ENCODE measurements at regions not wholly inside any gene's neighbourhood (a gene's known extent, or its start where the extent isn't known, plus 50 kb on each side); places are given as distances from the start of the nearest gene placed in this dataset.
"Not testable (repeated sequence)": the region's sequence is repeated elsewhere in the genome, so short reads cannot be mapped to it uniquely, and the experiment has no call there.

GRCh38 chr14:106468869-106469268, 942.5 kb downstream of the TMEM121 start:
- DNase-seq (ENCODE audit: low read depth in 3 of 3) = not testable (repeated sequence)

GRCh38 chr14:106470028-106470427, 943.6 kb downstream of the TMEM121 start:
- not testable (repeated sequence) for DNase-seq (ENCODE audit: low read depth in 3 of 3)

DNA sequence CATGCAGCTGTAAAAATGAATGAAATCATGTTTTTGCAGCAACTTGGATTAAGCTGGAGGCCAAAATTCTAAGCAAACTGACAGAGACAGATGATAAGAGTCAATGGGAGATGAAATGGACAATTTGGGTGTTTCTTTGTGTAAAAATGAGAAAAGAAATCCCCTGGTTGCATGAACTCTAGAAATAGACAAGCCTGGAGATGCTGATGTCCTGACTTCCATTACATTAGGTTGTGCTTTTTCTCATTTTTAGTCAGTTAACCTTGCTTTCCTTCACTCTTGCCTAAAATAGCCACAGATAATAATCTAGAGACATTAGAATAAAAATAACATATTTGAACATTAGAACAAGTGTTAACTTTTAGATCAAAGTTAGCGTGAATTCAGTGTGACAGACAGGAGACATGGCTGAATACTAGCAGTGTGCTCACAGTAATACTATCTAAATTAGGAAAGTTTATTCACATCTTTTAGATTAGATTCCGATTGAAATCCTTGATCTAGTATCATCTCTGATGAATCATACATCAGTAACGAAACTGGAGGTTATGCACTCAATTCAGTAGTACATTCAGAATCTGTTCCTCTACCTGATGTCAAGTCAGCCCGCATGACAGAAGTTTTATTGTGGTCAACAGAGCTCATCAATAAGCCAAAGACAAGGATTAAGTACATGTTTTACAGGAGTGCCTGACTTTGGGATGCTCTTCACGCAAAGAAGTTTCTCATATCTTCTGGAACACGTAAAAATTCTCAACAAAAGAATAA, 948.1 kb downstream of the TMEM121 start:
- not testable (repeated sequence) for DNase-seq (ENCODE audit: low read depth in 3 of 3)

- not testable (repeated sequence) for DNase-seq (ENCODE audit: low read depth in 3 of 3)
Observed at GRCh38 chr14:106475214-106475613, 948.8 kb downstream of the TMEM121 start.

DNA sequence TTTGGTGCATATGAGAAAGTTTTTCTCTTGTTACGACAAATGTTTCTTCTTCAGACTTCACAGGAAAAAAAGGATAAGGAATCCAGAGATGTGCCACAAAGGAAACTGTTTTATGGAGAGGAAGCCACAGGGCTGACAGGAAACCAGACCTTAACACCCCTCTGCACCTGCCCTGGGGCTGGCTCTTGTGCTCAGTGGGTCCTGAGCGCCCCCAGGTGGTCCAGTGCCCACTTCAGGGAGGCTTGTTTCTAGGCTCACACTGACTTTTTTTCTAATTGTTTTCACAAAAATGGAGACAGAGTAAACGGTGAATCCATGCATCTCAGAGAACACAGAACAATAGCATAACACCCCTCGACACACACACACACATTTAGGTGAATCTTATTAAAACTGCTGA, 951.2 kb downstream of the TMEM121 start:
- not testable (repeated sequence) for DNase-seq (ENCODE audit: low read depth in 3 of 3)

GRCh38 chr14:106480287-106480686, 953.9 kb downstream of the TMEM121 start:
- DNase-seq (ENCODE audit: low read depth in 3 of 3) = not testable (repeated sequence)

GRCh38 chr14:106482213-106482612, 955.8 kb downstream of the TMEM121 start:
- not testable (repeated sequence) for DNase-seq (ENCODE audit: low read depth in 3 of 3)

- no peak for DNase-seq (ENCODE audit: low read depth in 3 of 3)
Observed at GRCh38 chr14:106487600-106487999, 961.2 kb downstream of the TMEM121 start.

DNA sequence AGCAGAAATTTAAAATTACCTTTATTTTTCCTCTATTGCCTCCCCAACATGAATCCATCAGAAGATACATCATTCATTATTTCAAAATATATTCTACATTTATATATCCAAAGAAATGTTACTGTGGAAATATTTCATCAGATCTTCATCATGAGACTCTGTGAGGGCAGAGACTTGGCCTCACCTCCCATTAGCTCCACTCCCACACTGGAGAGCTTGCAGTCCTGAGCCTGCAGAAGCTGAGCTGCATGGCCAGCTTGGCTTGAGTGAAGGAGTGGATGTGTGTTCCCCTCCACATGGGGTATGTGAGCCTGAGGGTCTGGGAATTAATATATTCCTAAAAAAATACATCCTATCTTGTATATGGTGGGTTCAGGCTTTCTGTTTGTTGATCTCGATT, 961.9 kb downstream of the TMEM121 start:
- DNase-seq (ENCODE audit: low read depth in 3 of 3) = no peak

DNA sequence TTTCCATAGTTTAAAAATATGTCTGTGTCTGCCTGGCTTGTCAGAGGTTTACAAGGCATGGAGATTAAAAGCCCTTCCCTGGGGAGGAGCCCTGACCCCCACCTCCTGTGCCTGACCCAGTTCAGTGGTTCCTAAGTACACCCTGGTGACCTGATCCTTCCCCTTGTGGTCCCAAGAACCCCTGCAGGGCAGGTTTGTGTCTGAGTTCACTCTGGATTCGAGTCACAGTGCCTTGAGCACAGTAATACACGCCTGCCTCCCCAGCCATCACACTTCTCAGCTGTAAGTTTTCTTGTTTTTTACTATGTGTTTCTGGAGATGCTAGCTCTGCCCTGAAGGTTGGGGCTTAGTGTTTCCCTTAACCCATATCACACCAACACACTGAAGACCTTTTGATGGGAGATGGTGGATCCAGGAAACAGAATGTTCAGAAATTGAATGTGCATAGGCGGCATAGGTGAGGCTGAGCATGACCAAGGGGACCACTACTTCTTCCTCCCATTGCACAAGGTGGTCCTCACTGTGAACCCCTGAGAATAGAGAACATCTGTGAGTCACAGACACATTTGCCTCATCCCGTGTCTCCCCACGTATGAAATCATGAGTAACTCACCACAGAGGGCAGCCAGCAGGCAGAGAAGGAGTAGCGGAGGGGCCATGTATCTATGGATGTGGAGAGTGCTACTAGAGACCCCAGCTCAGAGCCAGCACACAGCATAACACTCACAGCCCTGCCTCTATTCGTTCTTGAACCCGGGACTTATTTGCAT, 962.9 kb downstream of the TMEM121 start:
- peak in 1 of 3 donors; percentile 26 for DNase-seq (ENCODE audit: low read depth in 3 of 3)

- no peak for DNase-seq (ENCODE audit: low read depth in 3 of 3)
Observed at GRCh38 chr14:106490442-106490841, 964.1 kb downstream of the TMEM121 start.

DNA sequence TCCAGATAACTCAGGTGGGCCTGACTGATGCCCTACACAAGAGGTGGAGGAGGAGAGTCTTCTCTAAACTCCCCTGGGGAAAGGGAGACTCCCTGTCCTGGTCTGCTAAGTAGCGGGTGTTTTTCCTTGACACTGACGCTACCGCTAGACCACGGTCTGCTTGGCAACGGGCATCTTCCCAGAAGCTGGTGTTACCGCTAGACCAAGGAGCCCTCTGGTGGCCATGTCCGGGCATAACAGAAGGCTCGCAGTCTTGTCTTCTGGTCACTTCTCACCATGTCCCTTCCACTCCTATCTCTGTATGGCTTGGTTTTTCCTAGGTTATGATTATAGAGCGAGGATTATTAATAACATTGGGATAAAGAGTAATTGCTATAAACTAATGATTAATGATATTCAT, 965.5 kb downstream of the TMEM121 start:
- peak in 1 of 3 donors; percentile 28 for DNase-seq (ENCODE audit: low read depth in 3 of 3)

GRCh38 chr14:106493962-106494823, 967.8 kb downstream of the TMEM121 start:
- DNase-seq (ENCODE audit: low read depth in 3 of 3) = no peak

GRCh38 chr14:106500571-106500970, 974.2 kb downstream of the TMEM121 start:
- DNase-seq (ENCODE audit: low read depth in 3 of 3) = no peak

- no peak for DNase-seq (ENCODE audit: low read depth in 3 of 3)
Observed at GRCh38 chr14:106501898-106502297, 975.5 kb downstream of the TMEM121 start.

DNA sequence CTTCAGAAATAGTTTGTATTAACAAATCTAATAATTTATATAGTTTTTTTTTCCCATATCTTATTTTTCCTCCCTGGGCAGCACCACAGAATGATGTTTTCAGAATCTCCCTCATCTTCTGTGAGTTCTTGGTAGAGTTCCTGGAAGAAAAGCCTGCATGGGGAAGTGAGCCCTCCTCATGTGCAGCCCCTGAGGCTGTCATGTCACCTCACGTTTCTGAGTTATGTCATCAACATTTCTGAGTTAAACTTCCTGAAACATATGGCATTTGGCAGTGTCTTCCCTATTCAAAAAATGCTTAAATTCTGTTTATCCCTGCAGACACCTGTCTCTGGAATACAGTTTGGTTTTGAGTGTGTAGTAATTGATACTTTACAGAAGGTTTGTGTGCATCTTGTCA, 979.0 kb downstream of the TMEM121 start:
- DNase-seq (ENCODE audit: low read depth in 3 of 3) = no peak

GRCh38 chr14:106506881-106507305, 980.5 kb downstream of the TMEM121 start:
- peak in 1 of 3 donors; percentile 36 for DNase-seq (ENCODE audit: low read depth in 3 of 3)

- no peak for DNase-seq (ENCODE audit: low read depth in 3 of 3)
Observed at GRCh38 chr14:106507354-106507753, 981.0 kb downstream of the TMEM121 start.

- no peak for DNase-seq (ENCODE audit: low read depth in 3 of 3)
Observed at GRCh38 chr14:106508216-106508615, 981.8 kb downstream of the TMEM121 start.

- no peak for DNase-seq (ENCODE audit: low read depth in 3 of 3)
Observed at GRCh38 chr14:106509176-106509575, 982.8 kb downstream of the TMEM121 start.

DNA sequence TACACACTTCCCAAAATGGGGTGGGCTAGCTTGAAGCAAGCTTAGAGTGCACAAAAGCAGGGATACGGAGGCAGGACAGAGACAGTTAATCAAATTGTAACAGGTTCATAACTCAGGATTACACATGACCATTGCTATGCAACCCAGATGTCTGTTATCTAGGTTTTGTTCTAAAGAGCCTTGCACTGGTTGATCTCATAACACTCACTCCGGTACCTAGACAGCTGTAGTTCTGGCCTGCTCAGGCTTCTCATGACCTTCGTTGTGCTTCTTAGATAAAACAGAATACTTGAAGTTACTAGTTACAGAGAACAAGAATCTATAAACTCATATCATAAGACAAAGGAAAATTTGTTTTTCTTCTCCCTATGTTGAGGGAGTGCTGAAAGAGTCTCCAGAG, 983.4 kb downstream of the TMEM121 start:
- no peak for DNase-seq (ENCODE audit: low read depth in 3 of 3)

Data from stimulated activated CD4-positive, alpha-beta T cell treated with anti-CD3 and anti-CD28 coated beads, TNF-alpha, amount 100 ng/mL, for 48 hours (primary cell).